ENCODE measurements at regions not wholly inside any gene's neighbourhood (a gene's known extent, or its start where the extent isn't known, plus 50 kb on each side); places are given as distances from the start of the nearest gene placed in this dataset.
A peak's percentile ranks its signal among the peaks of the same experiment; 100 is the strongest.
"Not testable (repeated sequence)": the region's sequence is repeated elsewhere in the genome, so short reads cannot be mapped to it uniquely, and the experiment has no call there.

GRCh38 chr1:78301141-78301540 lies 189.6 kb upstream of the PTGFR start:
- no peak for DNase-seq

GRCh38 chr1:78303620-78304019 lies 187.2 kb upstream of the PTGFR start:
- no peak for DNase-seq

- DNase-seq, result no peak
Observed at GRCh38 chr1:78304341-78304740, 186.4 kb upstream of the PTGFR start.

GRCh38 chr1:78304761-78305160 lies 186.0 kb upstream of the PTGFR start:
- DNase-seq, result no peak

GRCh38 chr1:78310261-78310660 lies 180.5 kb upstream of the PTGFR start:
- not testable (repeated sequence) for DNase-seq

- DNase-seq, result no peak
Observed at GRCh38 chr1:78318011-78318410, 172.8 kb upstream of the PTGFR start.

- DNase-seq, result no peak
Observed at GRCh38 chr1:78319603-78320002, 171.2 kb upstream of the PTGFR start.

- no peak for DNase-seq
Observed at GRCh38 chr1:78322928-78323680, 167.7 kb upstream of the PTGFR start.

GRCh38 chr1:78325293-78325692 lies 165.5 kb upstream of the PTGFR start:
- DNase-seq, result no peak

- DNase-seq, result no peak
Observed at GRCh38 chr1:78329475-78329874, 161.3 kb upstream of the PTGFR start.

- DNase-seq, result no peak
Observed at GRCh38 chr1:78331799-78332198, 159.0 kb upstream of the PTGFR start.

- peak; percentile 24 for DNase-seq
Observed at GRCh38 chr1:78333502-78333901, 157.3 kb upstream of the PTGFR start.

- no peak for DNase-seq
Observed at GRCh38 chr1:78334114-78334513, 156.7 kb upstream of the PTGFR start.

- DNase-seq, result no peak
Observed at GRCh38 chr1:78334952-78335351, 155.8 kb upstream of the PTGFR start.

- DNase-seq, result not testable (repeated sequence)
Observed at GRCh38 chr1:78336751-78337150, 154.0 kb upstream of the PTGFR start.

- no peak for DNase-seq
Observed at GRCh38 chr1:78339490-78339889, 151.3 kb upstream of the PTGFR start.

- DNase-seq, result no peak
Observed at GRCh38 chr1:78340006-78340405, 150.8 kb upstream of the PTGFR start.

- DNase-seq, result no peak
Observed at GRCh38 chr1:78348496-78349284, 142.1 kb upstream of the PTGFR start.

GRCh38 chr1:78351551-78352216 lies 139.1 kb upstream of the PTGFR start:
- DNase-seq, result no peak

GRCh38 chr1:78355656-78356055 lies 135.1 kb upstream of the PTGFR start:
- peak; percentile 23 for DNase-seq

- DNase-seq, result no peak
Observed at GRCh38 chr1:78358165-78358564, 132.6 kb upstream of the PTGFR start.

- no peak for DNase-seq
Observed at GRCh38 chr1:78359666-78360065, 131.1 kb upstream of the PTGFR start.

GRCh38 chr1:78360584-78360983 lies 130.2 kb upstream of the PTGFR start:
- no peak for DNase-seq

GRCh38 chr1:78367700-78368099 lies 123.1 kb upstream of the PTGFR start:
- no peak for DNase-seq

Measured in eye (tissue), 1 donor.